ENCODE measurements at regions not wholly inside any gene's neighbourhood (a gene's known extent, or its start where the extent isn't known, plus 50 kb on each side); places are given as distances from the start of the nearest gene placed in this dataset.

GRCh38 chr10:5305374-5305773, 59.4 kb upstream of the UCN3 start:
- CTCF ChIA-PET: no interaction called here
- intact Hi-C loops (cut with micrococcal nuclease; ENCODE audit: unreplicated experiment): no loop called here
- POLR2A ChIA-PET (ENCODE audit: low non-redundant PET): no interaction called here
- Histone ChIP-seq H3K27ac (ENCODE audit: low read depth, low read length, poor library complexity, severe bottlenecking) (no peak overlapping the region), H3K4me1 (ENCODE audit: insufficient read depth, low read length, poor library complexity, severe bottlenecking) (no peaks in the 10 kb centered on the region), H3K27me3 (replicated peaks; ENCODE audit: insufficient read depth, low read depth, low read length, poor library complexity) (no peaks in the 10 kb centered on the region), H3K36me3 (ENCODE audit: insufficient read depth, low read length, poor library complexity, severe bottlenecking) (no peaks in the 10 kb centered on the region), H3K9me3 (ENCODE audit: low read depth, low read length, poor library complexity, severe bottlenecking) (peaks cover 4% of the 10 kb centered on the region), H3K4me3 (ENCODE audit: low read depth, low read length, poor library complexity, severe bottlenecking) (no peak overlapping the region)
- BruUV-seq (replicated peaks): no TSS peak
- TF ChIP-seq EZH2 (IDR thresholded peaks at IDR 0.05; ENCODE audit: borderline replicate concordance, low read depth, low read length, poor library complexity, severe bottlenecking) (no peak), CTCF (conservative IDR thresholded peaks at IDR 0.05; ENCODE audit: low read depth, low read length) (no peak)
- no peak for DNase-seq (ENCODE audit: low spot score)

- no peaks in the 10 kb centered on the region for H3K36me3 ChIP-seq (ENCODE audit: insufficient read depth, low read length, poor library complexity, severe bottlenecking)
- no peak for DNase-seq (ENCODE audit: low spot score)
- peaks cover 4% of the 10 kb centered on the region for H3K9me3 ChIP-seq (ENCODE audit: low read depth, low read length, poor library complexity, severe bottlenecking)
- H3K27me3 ChIP-seq (replicated peaks; ENCODE audit: insufficient read depth, low read depth, low read length, poor library complexity): no peaks in the 10 kb centered on the region
- intact Hi-C loops (cut with micrococcal nuclease; ENCODE audit: unreplicated experiment): no loop called here
- ChIA-PET POLR2A (ENCODE audit: low non-redundant PET) (no interaction called here), CTCF (no interaction called here)
- no peak overlapping the region for H3K27ac ChIP-seq (ENCODE audit: low read depth, low read length, poor library complexity, severe bottlenecking)
- TF ChIP-seq EZH2 (IDR thresholded peaks at IDR 0.05; ENCODE audit: borderline replicate concordance, low read depth, low read length, poor library complexity, severe bottlenecking): no peak
- no peak for TF ChIP-seq CTCF (conservative IDR thresholded peaks at IDR 0.05; ENCODE audit: low read depth, low read length)
- BruUV-seq (replicated peaks): no TSS peak
- H3K4me3 ChIP-seq (ENCODE audit: low read depth, low read length, poor library complexity, severe bottlenecking): no peak overlapping the region
- no peaks in the 10 kb centered on the region for H3K4me1 ChIP-seq (ENCODE audit: insufficient read depth, low read length, poor library complexity, severe bottlenecking)
These were observed 53.9 kb upstream of the UCN3 start for GRCh38 chr10:5310914-5311313.

- BruUV-seq (replicated peaks): no TSS peak
- no peak for DNase-seq (ENCODE audit: low spot score)
- TF ChIP-seq CTCF (conservative IDR thresholded peaks at IDR 0.05; ENCODE audit: low read depth, low read length) (no peak), EZH2 (IDR thresholded peaks at IDR 0.05; ENCODE audit: borderline replicate concordance, low read depth, low read length, poor library complexity, severe bottlenecking) (no peak)
- peaks cover 3% of the 10 kb centered on the region for H3K9me3 ChIP-seq (ENCODE audit: low read depth, low read length, poor library complexity, severe bottlenecking)
- no peaks in the 10 kb centered on the region for H3K27me3 ChIP-seq (replicated peaks; ENCODE audit: insufficient read depth, low read depth, low read length, poor library complexity)
- H3K4me1 ChIP-seq (ENCODE audit: insufficient read depth, low read length, poor library complexity, severe bottlenecking): no peaks in the 10 kb centered on the region
- H3K4me3 ChIP-seq (ENCODE audit: low read depth, low read length, poor library complexity, severe bottlenecking): no peak overlapping the region
- H3K27ac ChIP-seq (ENCODE audit: low read depth, low read length, poor library complexity, severe bottlenecking): no peak overlapping the region
- ChIA-PET CTCF (no interaction called here), POLR2A (ENCODE audit: low non-redundant PET) (no interaction called here)
- intact Hi-C loops (cut with micrococcal nuclease; ENCODE audit: unreplicated experiment): no loop called here
- H3K36me3 ChIP-seq (ENCODE audit: insufficient read depth, low read length, poor library complexity, severe bottlenecking): no peaks in the 10 kb centered on the region
These were observed 53.1 kb upstream of the UCN3 start for GRCh38 chr10:5311617-5312016.

All from A673 (cell line).